AG04449 (cell line): ENCODE measurements at regions not wholly inside any gene's neighbourhood (a gene's known extent, or its start where the extent isn't known, plus 50 kb on each side); places are given as distances from the start of the nearest gene placed in this dataset.

Experiments
- CTCF ChIA-PET: fragments of 350-600 bp; formaldehyde crosslinking; extraction: SDS; loops from one replicate; lab custom pipeline; 2021; ENCODE audit warnings: antibody characterized with exemption; lab: Yijun Ruan, JAX
- POLR2A ChIA-PET: fragments of 400-600, 350-600 bp; formaldehyde crosslinking; extraction: SDS; loops from one replicate; lab custom pipeline; 2020; ENCODE audit warnings: antibody characterized with exemption, inconsistent platforms; lab: Yijun Ruan, JAX
- DNase-seq: peaks from one replicate; pipeline ENCODE4 v3.0.0-alpha.2; 2010; ENCODE audit warnings: low read depth, low spot score
- H3K4me3 ChIP-seq: 2 replicates; pipeline ENCODE4 v1.5.1; 2011; ENCODE audit warnings: low read depth, mild to moderate bottlenecking, control low read depth, low read length
- TF ChIP-seq, protein P1 (sequence below): IDR thresholded peaks from one replicate; pipeline ENCODE4 v1.5.1; 2011; ENCODE audit warnings: mild to moderate bottlenecking, moderate library complexity, low read length, control low read depth, inconsistent platforms; ENCODE audit not compliant: insufficient read depth; ENCODE audit errors: missing control alignments

GRCh38 chrX:98028691-98029090 is 1145.0 kb downstream of the RPA4 start:
- DNase-seq = no peak
- ChIA-PET POLR2A (no interaction called here), CTCF (no interaction called here)
- no peak overlapping the region for H3K4me3 ChIP-seq
- TF ChIP-seq, protein P1, sequence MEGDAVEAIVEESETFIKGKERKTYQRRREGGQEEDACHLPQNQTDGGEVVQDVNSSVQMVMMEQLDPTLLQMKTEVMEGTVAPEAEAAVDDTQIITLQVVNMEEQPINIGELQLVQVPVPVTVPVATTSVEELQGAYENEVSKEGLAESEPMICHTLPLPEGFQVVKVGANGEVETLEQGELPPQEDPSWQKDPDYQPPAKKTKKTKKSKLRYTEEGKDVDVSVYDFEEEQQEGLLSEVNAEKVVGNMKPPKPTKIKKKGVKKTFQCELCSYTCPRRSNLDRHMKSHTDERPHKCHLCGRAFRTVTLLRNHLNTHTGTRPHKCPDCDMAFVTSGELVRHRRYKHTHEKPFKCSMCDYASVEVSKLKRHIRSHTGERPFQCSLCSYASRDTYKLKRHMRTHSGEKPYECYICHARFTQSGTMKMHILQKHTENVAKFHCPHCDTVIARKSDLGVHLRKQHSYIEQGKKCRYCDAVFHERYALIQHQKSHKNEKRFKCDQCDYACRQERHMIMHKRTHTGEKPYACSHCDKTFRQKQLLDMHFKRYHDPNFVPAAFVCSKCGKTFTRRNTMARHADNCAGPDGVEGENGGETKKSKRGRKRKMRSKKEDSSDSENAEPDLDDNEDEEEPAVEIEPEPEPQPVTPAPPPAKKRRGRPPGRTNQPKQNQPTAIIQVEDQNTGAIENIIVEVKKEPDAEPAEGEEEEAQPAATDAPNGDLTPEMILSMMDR = no peak

- no peak for DNase-seq
- ChIA-PET POLR2A (no interaction called here), CTCF (no interaction called here)
- TF ChIP-seq, protein P1 = no peak
- no peak overlapping the region for H3K4me3 ChIP-seq
These were observed 1146.2 kb downstream of the RPA4 start for GRCh38 chrX:98029861-98030260.

DNA sequence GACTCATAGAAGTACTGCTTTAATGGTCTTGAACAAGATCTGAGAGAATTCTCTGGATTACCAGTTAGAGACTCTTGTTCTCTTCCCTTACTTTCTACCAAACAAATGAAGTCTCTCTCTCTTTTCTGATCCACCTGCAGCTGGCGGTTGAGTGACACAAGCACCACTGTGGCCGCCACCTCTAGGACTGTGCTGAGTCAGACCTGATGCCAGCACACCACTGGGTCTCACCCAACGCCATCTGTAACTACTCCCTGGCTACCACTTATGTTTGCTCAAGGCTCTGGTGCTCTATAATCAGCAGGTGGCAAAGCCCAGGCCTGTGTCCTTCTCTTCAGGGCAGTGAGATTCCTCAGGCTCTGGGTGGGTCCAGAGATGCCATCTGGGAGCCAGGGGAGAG is 1173.5 kb downstream of the RPA4 start:
- POLR2A ChIA-PET = no interaction called here
- CTCF ChIA-PET = no interaction called here
- H3K4me3 ChIP-seq = no peak overlapping the region
- TF ChIP-seq, protein P1 = no peak
- DNase-seq = no peak

- no peak overlapping the region for H3K4me3 ChIP-seq
- ChIA-PET POLR2A (no interaction called here), CTCF (no interaction called here)
- TF ChIP-seq, protein P1 = no peak
- no peak for DNase-seq
These were observed 1181.4 kb downstream of the RPA4 start for GRCh38 chrX:98065151-98065550.

- CTCF ChIA-PET = no interaction called here
These were observed 1183.9 kb downstream of the RPA4 start for GRCh38 chrX:98067611-98068010.

DNA sequence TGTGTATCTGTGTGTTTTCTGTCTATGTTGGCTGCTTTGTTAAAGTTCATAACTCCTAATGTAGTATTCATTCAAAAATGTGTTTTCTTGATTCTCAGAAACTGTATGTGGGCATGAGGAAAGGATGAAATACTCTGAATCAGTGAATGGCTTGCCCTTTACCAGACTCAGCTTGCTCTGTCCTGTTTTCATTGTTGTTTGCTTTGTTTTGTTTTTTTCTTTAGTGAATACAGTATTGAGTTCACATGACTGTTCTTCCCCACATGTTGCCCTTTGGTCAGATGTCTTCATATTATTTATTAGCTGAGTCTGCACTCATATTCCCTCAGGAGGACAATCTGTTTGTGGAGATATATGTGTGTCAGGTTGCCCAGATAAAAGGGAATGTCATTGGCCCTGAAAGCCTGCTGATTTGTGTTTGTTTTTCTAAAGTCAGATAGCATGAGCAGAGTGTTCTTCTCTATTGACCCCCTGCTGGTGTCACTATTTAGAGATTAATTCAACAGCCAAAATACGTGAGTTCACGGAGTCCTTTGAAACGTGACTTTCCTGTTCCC is 1184.4 kb downstream of the RPA4 start:
- POLR2A ChIA-PET = no interaction called here
- H3K4me3 ChIP-seq = no peak overlapping the region
- CTCF ChIA-PET = no interaction called here
- no peak for DNase-seq
- TF ChIP-seq, protein P1 = no peak

More at GRCh38 chrX:98067611-98068010, 1183.9 kb downstream of the RPA4 start:
- POLR2A ChIA-PET = no interaction called here
- no peak overlapping the region for H3K4me3 ChIP-seq
- peak; percentile 9 for DNase-seq
- TF ChIP-seq, protein P1 = no peak
